Astrocyte (in vitro differentiated cells and primary cell): ENCODE measurements at regions not wholly inside any gene's neighbourhood (a gene's known extent, or its start where the extent isn't known, plus 50 kb on each side); places are given as distances from the start of the nearest gene placed in this dataset.

Source experiments
- EZH2 ChIP-seq: IDR thresholded peaks from 2 replicates; pipeline ENCODE4 v1.6.1; 2012; ENCODE audit warnings: mild to moderate bottlenecking, low read length, inconsistent platforms; ENCODE audit not compliant: insufficient read depth
- TF ChIP-seq, protein P1 (sequence below): IDR thresholded peaks from 2 replicates; pipeline ENCODE4 v1.5.1; 2011; ENCODE audit warnings: low read depth, mild to moderate bottlenecking, inconsistent platforms, low read length, moderate library complexity; ENCODE audit not compliant: insufficient read depth

DNA sequence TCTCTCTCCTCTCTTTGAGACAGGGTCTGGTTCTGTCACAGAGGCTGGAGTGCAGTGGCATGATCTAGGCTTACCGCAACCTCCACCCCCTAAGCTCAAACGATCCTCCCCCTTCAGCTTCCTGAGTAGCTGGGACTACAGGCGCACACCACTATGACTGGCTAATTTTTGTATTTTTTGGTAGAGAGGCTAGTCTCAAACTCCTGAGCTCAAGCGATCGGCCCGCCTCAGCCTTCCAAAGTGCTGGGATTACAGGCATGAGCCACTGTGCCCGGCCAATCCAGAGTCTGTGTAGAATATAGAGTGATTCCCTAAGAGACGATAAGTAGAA is 65.8 kb upstream of the RPH3AL start:
- TF ChIP-seq, protein P1, sequence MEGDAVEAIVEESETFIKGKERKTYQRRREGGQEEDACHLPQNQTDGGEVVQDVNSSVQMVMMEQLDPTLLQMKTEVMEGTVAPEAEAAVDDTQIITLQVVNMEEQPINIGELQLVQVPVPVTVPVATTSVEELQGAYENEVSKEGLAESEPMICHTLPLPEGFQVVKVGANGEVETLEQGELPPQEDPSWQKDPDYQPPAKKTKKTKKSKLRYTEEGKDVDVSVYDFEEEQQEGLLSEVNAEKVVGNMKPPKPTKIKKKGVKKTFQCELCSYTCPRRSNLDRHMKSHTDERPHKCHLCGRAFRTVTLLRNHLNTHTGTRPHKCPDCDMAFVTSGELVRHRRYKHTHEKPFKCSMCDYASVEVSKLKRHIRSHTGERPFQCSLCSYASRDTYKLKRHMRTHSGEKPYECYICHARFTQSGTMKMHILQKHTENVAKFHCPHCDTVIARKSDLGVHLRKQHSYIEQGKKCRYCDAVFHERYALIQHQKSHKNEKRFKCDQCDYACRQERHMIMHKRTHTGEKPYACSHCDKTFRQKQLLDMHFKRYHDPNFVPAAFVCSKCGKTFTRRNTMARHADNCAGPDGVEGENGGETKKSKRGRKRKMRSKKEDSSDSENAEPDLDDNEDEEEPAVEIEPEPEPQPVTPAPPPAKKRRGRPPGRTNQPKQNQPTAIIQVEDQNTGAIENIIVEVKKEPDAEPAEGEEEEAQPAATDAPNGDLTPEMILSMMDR = no peak
- TF ChIP-seq EZH2 = no peak
